HG02970 (cell line): ENCODE measurements at regions not wholly inside any gene's neighbourhood (a gene's known extent, or its start where the extent isn't known, plus 50 kb on each side); places are given as distances from the start of the nearest gene placed in this dataset.
"Not testable (repeated sequence)": the region's sequence is repeated elsewhere in the genome, so short reads cannot be mapped to it uniquely, and the experiment has no call there.

ENCODE experiments used
- ATAC-seq: cut with Tn5 transposase; IDR thresholded peaks from one replicate; pipeline ENCODE4 v1.9.1; 2021; ENCODE audit warnings: mild to moderate bottlenecking, moderate library complexity, moderate number of reproducible peaks; ENCODE audit not compliant: unreplicated experiment, low FRiP score

- no peak for ATAC-seq
These were observed 194.6 kb upstream of the EYA4 start for GRCh38 chr6:133046576-133046975.

DNA sequence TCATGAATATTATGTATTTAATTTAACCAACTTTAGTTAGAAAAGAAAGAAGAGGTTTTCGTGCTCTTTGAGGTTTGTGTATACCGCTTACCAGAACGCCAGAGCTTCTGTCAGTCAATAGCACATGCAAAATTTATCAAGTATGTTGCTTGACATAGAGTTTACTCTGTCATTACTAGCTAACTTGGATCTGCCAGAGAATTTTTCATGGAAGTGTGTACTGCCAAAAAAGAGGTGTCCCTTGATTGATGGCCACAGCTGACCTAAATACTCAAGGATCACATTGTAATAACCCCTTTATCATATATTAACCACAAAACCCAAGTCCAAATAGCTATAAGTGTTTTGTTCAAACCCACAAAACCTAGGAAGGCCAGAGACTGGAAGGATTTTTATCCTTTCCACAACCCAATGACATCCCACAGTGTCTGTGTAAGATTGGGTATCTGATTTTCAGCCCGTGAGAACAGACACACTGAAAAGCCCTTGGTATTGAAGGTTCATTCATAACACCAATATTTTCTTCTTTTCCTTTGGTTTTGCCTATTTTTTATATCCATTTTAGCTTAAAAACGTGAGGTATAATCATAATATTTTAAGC lies 194.0 kb upstream of the EYA4 start:
- no peak for ATAC-seq

- ATAC-seq, result no peak
These were observed 193.5 kb upstream of the EYA4 start for GRCh38 chr6:133047706-133048105.

DNA sequence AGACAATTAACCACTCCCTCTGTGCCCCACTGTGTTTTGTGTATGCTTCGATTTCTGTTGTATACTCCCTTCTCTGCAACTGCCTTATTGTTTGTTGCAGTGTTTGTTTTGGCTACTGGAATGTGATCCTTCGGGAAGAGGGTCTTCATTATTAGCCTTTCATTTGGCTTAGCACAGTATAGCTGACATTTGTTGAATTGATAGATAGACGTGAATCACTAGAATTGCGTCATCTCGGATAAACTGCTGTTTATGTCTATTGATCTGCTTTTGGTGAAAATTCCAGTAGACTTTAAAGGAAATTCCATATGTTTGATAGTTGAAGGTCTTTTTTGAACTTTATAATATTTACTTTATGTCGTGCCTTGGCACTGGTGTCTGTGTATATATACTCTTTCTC lies 189.9 kb upstream of the EYA4 start:
- no peak for ATAC-seq

DNA sequence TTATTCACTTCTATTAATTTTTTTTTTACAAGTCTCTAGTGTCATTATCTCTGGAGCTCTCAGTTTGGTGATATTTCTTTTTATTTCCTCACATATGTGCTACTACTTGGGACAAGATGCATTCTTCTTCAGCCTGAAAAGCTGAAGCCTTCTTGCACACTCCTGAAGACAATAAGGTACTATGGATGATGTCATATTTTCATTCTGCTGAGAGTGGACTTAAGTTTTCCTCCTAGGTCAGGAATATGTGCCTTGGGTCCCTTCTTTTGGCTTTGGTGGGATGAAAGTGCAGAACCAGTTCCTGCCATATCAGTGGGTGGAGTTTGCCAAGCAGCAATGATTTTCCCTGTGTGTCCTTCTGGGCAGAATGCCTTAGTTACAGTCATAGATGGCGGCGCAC lies 188.7 kb upstream of the EYA4 start:
- no peak for ATAC-seq

- ATAC-seq, result no peak
These were observed 185.7 kb upstream of the EYA4 start for GRCh38 chr6:133055441-133055966.

DNA sequence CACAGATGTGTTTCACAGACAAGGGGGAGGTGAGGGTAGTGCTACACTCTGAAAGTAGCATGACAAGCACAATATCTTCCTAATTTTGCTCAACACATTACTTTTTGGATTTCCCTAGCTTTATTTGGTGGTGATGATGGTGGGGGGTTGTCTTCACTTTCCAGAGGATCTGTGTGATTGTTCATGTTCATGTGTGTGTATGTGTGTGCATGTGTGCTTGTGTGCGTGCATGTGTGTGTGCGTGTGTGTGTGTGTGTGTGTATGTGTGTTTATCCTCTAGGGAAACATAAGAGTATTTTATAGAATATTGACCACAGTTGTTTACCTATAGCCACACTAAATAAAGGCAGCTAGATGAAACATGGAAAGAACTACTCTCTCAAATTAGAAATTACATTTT lies 183.8 kb upstream of the EYA4 start:
- no peak for ATAC-seq

DNA sequence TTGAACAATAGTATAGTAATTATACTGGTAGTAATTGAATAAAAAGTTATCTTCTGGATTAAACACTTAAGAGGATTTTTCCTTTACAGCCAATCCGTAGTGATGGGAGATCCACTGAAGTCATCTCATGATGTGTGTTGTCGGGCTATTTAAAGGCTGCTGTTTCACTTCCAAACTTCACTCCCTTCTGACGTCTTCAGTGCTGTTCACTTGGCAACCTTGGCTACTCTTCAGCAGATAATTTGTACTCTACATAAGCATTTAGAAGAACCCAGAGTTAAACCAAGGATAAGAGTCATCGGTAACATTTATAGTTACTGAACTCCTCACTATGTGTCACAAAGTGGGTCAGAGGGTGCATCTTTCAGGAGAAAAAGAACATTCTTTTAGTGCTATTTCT lies 179.1 kb upstream of the EYA4 start:
- ATAC-seq, result no peak

DNA sequence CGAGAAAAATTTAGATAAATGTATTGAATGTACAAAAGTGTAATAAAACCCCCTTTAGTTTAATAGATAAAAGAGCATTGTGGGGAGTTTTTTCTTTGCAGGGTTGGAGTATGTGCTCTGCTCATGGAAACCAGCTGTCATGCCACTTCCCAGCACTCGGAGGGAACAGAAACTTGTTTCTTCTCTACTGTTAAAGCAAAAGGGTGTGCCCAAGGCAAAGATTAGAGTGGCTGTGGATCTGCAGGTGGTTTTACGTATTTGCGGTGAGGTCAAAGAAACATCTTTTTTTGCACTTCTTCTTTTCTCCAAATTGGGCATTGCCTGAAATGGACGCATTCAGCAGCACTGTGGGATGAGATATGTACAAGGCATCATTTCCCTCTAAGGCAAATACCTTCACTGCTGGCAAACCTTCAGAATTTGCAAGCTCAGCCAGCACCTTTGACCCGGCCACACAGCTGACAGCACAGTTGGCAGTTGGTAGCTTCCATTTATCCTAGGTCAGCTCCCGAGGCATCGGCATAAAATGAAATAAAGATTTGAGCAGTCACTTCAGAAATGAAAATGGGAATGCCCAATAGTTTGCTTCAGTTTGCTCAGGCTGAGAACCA lies 178.4 kb upstream of the EYA4 start:
- ATAC-seq, result no peak

DNA sequence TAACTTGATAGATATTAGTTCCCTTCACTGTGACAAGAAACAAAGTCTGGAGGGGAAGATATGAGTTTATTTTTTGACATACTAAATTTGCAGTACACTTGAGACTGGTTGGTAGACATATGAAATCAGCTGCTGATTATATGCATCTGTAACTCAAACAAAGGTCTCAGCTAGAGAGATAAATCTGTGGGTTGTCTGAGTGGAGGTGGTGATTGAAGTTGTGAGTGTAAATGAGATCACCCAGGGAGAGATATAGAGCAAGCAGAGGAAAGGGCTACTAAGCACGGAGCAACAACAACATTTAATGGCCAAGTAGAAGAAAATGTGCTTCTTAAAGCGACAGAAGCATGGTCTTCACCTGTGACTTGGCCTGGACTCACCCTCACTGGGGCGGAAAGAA lies 173.2 kb upstream of the EYA4 start:
- no peak for ATAC-seq

DNA sequence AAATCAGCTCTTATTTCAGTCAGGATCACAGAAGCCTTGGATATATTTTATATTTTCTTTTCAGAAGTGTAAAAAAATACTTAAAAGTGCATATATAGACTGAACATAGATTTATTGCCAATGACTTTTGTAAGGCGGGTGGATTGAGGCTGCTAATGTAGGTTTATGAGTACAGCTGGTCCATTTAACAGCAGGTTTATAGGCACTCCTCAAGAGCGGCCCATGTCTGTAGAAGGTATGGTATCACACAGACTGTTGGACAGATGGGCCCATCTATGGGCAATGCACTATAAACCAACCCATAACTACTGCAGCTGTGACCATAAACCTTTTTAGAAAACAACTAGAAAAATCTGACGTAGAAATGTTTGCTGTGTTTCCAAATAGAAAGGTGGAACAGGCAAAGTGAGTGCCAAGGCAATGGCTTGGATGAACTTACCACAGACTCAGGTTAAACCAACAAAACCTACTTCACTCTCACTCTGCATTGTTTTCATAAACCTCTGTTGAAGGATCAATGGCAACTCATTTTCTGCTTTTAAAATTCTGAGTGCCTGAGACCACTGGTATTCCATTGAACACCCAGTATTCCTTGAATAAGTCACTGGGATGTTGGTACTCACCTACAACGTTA lies 170.6 kb upstream of the EYA4 start:
- no peak for ATAC-seq

- ATAC-seq, result no peak
These were observed 161.3 kb upstream of the EYA4 start for GRCh38 chr6:133079901-133080300.

DNA sequence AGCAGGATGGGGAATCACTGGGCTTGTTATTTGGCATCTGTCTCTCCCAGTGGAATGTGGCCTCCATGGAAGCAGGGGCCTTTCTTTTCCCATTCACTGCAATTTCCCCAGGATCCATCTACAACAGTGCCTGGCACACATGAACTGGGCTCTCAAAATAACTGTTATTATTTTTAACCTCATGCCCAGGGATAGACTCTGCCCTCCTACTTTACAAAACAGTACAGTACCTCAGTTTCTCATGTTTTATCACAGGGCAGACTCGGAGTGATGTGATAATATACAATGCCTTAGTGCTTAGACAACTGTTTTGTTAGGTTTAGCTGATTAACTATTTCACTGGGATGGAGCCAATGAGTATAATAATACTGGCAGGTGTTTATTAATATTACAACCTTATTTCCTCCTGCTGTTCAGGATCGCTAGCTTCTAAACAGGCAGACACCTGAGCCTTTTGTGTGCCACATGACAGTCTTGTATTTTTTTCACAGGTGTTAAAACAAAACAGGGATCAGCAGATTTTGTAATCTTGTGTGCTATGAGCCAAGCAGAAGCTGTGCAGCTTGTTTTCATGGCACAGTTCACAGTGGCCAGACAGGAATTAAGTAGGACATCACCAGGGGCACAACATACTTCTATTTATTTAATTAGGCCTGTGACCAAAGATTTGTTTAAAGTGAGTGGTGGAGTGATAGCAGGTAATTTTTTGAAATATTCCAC lies 157.7 kb upstream of the EYA4 start:
- ATAC-seq, result no peak

DNA sequence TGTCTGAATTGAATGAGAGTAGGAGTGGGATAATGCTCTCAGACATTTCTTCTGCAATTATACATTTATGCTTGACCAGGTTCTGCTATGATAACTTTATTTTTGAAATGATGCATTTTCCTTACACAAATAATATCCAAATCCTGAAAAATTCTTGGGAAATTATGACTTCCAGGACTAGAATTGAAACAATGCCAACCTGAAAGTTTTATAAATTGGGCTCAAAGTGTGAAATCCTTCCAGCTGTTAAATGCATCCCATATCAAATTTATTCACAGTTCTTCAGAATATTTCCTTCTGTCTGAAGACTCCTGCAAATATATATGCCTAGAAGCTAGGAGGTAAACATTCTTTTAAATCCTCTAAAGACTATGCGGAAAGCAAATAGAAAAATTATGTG lies 155.7 kb upstream of the EYA4 start:
- ATAC-seq, result no peak

DNA sequence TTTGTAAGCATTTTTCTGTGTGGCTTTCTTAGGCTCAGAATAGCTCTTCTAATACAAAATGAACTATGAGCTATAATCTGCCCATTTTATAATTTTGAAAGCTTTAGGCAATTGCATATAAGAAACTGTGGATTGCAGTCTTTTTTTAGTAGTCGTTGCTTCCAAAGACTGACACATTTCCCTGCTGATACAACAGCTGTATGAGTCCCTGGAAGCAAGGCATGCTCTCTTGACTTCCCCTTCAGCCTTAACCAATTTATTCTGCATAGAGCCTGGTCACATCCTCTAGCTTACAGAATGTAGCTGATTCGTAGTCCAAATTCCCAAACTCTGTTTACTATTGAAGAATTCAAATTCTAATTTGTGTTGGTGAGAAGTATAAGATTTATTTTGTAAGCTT lies 155.3 kb upstream of the EYA4 start:
- no peak for ATAC-seq

GRCh38 chr6:133088931-133089695 lies 152.0 kb upstream of the EYA4 start:
- ATAC-seq, result no peak

DNA sequence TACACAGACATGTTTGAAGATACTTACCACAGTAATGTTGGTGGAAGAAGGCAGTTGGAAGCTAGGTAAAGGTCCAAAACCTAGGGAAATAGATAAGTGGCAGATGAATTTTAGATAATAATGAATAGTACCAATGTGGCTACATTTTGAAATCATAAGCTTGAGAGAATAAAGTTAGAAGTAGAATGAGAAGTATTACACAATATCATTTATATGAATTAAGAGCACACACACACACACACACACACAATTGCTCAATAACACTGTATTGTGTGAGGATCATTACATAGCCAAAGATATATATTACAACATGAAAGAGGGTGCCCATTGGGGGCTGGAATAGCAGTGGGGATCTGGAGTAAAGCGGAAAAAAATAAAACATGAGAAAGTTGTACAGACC lies 149.0 kb upstream of the EYA4 start:
- no peak for ATAC-seq

DNA sequence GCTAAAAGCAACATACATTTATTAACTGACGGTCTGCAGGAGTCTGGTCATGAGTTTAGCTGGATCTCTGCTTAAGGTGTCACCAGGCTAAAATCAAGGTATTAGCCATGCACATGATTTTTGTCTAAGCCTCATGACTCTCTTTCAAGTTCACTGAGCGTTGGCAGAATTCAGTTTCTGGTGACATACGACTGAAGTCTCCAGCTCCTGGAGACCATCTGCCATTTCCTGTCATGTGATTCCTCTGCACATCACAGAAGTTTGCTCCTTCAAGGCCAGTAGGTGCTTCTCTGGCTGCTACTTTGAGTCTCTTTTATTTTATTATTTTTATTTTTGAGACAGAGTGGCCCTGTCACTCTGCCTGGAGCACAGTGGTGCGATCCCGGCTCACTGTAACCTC lies 148.4 kb upstream of the EYA4 start:
- no peak for ATAC-seq

DNA sequence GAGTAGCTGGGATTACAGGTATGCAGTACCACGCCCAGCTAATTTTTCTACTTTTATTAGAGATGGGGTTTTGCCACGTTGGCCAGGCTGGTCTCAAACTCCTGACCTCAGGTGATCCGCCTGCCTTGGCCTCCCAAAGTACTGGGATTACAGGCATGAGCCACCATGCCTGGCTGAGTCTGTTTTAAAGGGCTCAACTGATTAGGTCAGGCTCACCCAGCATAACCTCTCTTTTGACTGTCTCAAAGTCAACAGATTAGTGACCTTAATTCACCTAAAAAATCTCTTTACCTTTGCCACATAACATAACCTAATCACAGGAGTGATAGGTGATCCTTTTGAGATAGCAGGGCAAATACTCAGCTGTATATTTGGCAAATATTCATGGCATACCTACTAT lies 147.9 kb upstream of the EYA4 start:
- not testable (repeated sequence) for ATAC-seq

- ATAC-seq, result no peak
These were observed 147.2 kb upstream of the EYA4 start for GRCh38 chr6:133093956-133094355.

- no peak for ATAC-seq
These were observed 143.9 kb upstream of the EYA4 start for GRCh38 chr6:133097208-133097607.
